ENCODE measurements at regions not wholly inside any gene's neighbourhood (a gene's known extent, or its start where the extent isn't known, plus 50 kb on each side); places are given as distances from the start of the nearest gene placed in this dataset.

- TF ChIP-seq CTCF (IDR thresholded peaks at IDR 0.05; ENCODE audit: control extremely low read depth in 1 of 3, insufficient read depth in 1 of 3, low read depth in 1 of 3, low read length in 3 of 3) (no peak), EGR1 (IDR thresholded peaks at IDR 0.05; ENCODE audit: borderline replicate concordance, low read depth, low read length) (no peak), FOSL1 (IDR thresholded peaks at IDR 0.05; ENCODE audit: insufficient read depth, low read depth, low read length) (no peak), POLR2A (IDR thresholded peaks at IDR 0.05; ENCODE audit: control extremely low read depth in 1 of 2, low read depth in 2 of 2, low read length in 2 of 2) (no peak), RFX5 (IDR thresholded peaks at IDR 0.05; ENCODE audit: borderline replicate concordance, low read depth, low read length) (no peak), NRF1 (IDR thresholded peaks at IDR 0.05; ENCODE audit: low read depth, low read length) (no peak), KDM4A (IDR thresholded peaks at IDR 0.05; ENCODE audit: low read depth, low read length, severe bottlenecking) (no peak), USF2 (IDR thresholded peaks at IDR 0.05; ENCODE audit: low read length) (no peak), EZH2 (IDR thresholded peaks at IDR 0.05; ENCODE audit: low read depth, low read length, severe bottlenecking) (no peak)
These were observed 180.1 kb upstream of the ELL2 start for GRCh38 chr5:96141749-96142148.

Data from H1 (cell line).